MM.1S (cell line): ENCODE measurements at regions not wholly inside any gene's neighbourhood (a gene's known extent, or its start where the extent isn't known, plus 50 kb on each side); places are given as distances from the start of the nearest gene placed in this dataset.
"Not testable (repeated sequence)": the region's sequence is repeated elsewhere in the genome, so short reads cannot be mapped to it uniquely, and the experiment has no call there.

Source experiments
- EZH2 ChIP-seq: fragments of 300-600 bp; sonication (generic); optimal IDR thresholded peaks from 2 replicates; pipeline ENCODE3; 2017; ENCODE audit warnings: low read depth, mild to moderate bottlenecking, antibody characterized with exemption, low read length, mixed read lengths
- TF ChIP-seq, protein P1 (sequence below): fragments of 300-600 bp; sonication (generic); IDR thresholded peaks from 2 replicates; pipeline ENCODE4 v1.5.1; 2016; ENCODE audit warnings: antibody characterized with exemption, low read length, mixed read lengths

DNA sequence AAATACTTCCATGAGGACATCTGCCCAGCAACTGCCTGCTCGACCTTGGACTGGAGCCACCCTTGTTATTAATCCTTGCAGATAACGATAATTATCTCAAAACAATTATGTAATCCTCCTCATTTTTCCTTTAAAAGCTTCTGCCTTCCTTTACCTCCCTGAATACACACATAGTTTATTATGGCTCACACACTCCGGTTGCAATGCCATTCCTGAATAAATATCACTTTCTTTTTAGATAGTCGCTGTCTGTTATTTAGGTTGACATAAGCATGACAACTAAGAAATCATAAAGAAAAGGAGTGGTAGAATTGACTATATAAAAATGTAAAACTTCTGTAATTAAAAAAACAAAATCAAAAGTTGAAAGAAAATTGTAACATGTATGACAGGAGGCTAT lies 64.8 kb downstream of the B4GALT7 start:
- not testable (repeated sequence) for TF ChIP-seq EZH2
- TF ChIP-seq, protein P1, sequence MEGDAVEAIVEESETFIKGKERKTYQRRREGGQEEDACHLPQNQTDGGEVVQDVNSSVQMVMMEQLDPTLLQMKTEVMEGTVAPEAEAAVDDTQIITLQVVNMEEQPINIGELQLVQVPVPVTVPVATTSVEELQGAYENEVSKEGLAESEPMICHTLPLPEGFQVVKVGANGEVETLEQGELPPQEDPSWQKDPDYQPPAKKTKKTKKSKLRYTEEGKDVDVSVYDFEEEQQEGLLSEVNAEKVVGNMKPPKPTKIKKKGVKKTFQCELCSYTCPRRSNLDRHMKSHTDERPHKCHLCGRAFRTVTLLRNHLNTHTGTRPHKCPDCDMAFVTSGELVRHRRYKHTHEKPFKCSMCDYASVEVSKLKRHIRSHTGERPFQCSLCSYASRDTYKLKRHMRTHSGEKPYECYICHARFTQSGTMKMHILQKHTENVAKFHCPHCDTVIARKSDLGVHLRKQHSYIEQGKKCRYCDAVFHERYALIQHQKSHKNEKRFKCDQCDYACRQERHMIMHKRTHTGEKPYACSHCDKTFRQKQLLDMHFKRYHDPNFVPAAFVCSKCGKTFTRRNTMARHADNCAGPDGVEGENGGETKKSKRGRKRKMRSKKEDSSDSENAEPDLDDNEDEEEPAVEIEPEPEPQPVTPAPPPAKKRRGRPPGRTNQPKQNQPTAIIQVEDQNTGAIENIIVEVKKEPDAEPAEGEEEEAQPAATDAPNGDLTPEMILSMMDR, result not testable (repeated sequence)
